Nephron progenitor cell (in vitro differentiated cells): ENCODE measurements at regions not wholly inside any gene's neighbourhood (a gene's known extent, or its start where the extent isn't known, plus 50 kb on each side); places are given as distances from the start of the nearest gene placed in this dataset.

Experiments used
- DNase-seq: peaks from one replicate; pipeline ENCODE4 v3.0.0; 2021
- H3K27ac Mint-ChIP-seq: 2 replicates; pipeline ENCODE4 v1.8.0; 2021; ENCODE audit warnings: mild to moderate bottlenecking, moderate library complexity, mixed read lengths
- H3K27me3 Mint-ChIP-seq: 2 replicates; pipeline ENCODE4 v1.8.0; 2021; ENCODE audit warnings: mild to moderate bottlenecking, low read depth, mixed read lengths; ENCODE audit not compliant: poor library complexity
- H3K36me3 Mint-ChIP-seq: 2 replicates; pipeline ENCODE4 v1.8.0; 2021; ENCODE audit warnings: low read depth, mixed read lengths
- H3K4me1 Mint-ChIP-seq: 2 replicates; pipeline ENCODE4 v1.8.0; 2021; ENCODE audit warnings: mixed read lengths
- H3K4me3 Mint-ChIP-seq: 2 replicates; pipeline ENCODE4 v1.8.0; 2021; ENCODE audit warnings: mild to moderate bottlenecking, moderate library complexity, mixed read lengths
- H3K9me3 Mint-ChIP-seq: 2 replicates; pipeline ENCODE4 v1.8.0; 2021; ENCODE audit warnings: mild to moderate bottlenecking, moderate library complexity, mixed read lengths
- CTCF ChIP-seq: fragments of 200-600 bp; sonication (generic); IDR thresholded peaks from 2 replicates; pipeline ENCODE4 v1.5.0; 2021; ENCODE audit warnings: antibody characterized with exemption

DNA sequence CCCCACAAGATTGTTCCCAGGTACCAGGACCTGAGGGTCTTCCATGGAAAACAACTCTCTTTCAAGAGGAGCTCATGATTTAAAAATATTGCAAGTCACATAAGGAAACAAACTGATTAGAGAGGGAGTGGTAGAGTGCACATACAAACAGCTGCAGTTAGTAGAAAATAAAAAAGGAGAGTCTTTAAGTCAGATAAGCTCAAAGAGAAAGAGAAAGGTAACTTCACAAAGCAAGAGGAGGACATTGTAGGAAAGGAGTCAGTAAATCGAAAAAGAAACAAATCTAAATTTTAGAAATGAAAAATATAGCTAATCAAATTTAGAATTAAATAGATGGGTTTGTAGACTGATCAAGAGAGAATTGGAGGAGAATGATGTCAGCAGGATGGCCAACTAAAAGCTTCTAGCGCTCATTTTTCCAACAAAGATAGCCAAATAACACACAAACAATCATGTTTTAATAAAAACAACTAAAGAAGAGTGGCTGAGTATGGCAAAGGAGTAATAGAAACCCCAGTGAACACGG lies 86.1 kb upstream of the CD53 start:
- Mint-ChIP-seq H3K4me3 (no peak overlapping the region), H3K4me1 (no peaks in the 10 kb centered on the region), H3K36me3 (no peaks in the 10 kb centered on the region), H3K9me3 (peaks cover 4% of the 10 kb centered on the region), H3K27me3 (peaks cover 34% of the 10 kb centered on the region), H3K27ac (no peak overlapping the region)
- TF ChIP-seq CTCF, result no peak
- DNase-seq, result no peak

- H3K27me3 Mint-ChIP-seq, result peaks cover 41% of the 10 kb centered on the region
- no peak overlapping the region for H3K4me3 Mint-ChIP-seq
- no peak for TF ChIP-seq CTCF
- no peak overlapping the region for H3K27ac Mint-ChIP-seq
- no peaks in the 10 kb centered on the region for H3K36me3 Mint-ChIP-seq
- H3K9me3 Mint-ChIP-seq, result peaks cover 4% of the 10 kb centered on the region
- DNase-seq, result no peak
- H3K4me1 Mint-ChIP-seq, result peaks cover 2% of the 10 kb centered on the region
Measured at GRCh38 chr1:110785612-110786011, 87.3 kb upstream of the CD53 start.

GRCh38 chr1:110785055-110785454 lies 87.9 kb upstream of the CD53 start:
- Mint-ChIP-seq H3K27ac (no peak overlapping the region), H3K36me3 (no peaks in the 10 kb centered on the region), H3K4me1 (peaks cover 4% of the 10 kb centered on the region), H3K4me3 (no peak overlapping the region), H3K9me3 (peaks cover 4% of the 10 kb centered on the region), H3K27me3 (peaks cover 46% of the 10 kb centered on the region)
- DNase-seq, result no peak
- TF ChIP-seq CTCF, result no peak

GRCh38 chr1:110783292-110783918 lies 89.5 kb upstream of the CD53 start:
- TF ChIP-seq CTCF, result peak; percentile 97
- Mint-ChIP-seq H3K4me1 (peaks cover 4% of the 10 kb centered on the region), H3K4me3 (no peak overlapping the region), H3K27me3 (peaks cover 44% of the 10 kb centered on the region), H3K36me3 (no peaks in the 10 kb centered on the region), H3K9me3 (no peaks in the 10 kb centered on the region), H3K27ac (no peak overlapping the region)
- peak; percentile 33 for DNase-seq

DNA sequence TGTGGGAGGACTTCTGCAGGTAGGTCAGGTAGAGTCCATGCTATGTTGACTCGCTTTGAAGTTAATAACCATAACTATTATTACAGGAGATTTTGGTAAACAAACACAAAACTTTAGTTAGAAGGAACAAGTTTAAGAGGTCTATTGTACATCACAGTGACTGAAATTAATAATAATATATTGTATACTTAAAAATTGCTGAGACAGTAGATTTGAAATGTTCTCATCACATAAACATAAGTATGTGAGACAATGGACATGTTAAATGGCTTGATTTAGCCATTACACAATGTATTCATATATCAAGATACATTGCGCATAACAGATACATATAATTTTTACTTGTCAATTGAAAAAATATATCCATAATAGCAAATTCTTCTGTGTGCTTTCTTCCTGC lies 91.4 kb upstream of the CD53 start:
- DNase-seq, result no peak
- H3K4me1 Mint-ChIP-seq, result peaks cover 4% of the 10 kb centered on the region
- H3K4me3 Mint-ChIP-seq, result no peak overlapping the region
- peaks cover 47% of the 10 kb centered on the region for H3K27me3 Mint-ChIP-seq
- TF ChIP-seq CTCF, result no peak
- no peaks in the 10 kb centered on the region for H3K36me3 Mint-ChIP-seq
- H3K9me3 Mint-ChIP-seq, result no peaks in the 10 kb centered on the region
- no peak overlapping the region for H3K27ac Mint-ChIP-seq
